GM12891 (cell line): ENCODE measurements at regions not wholly inside any gene's neighbourhood (a gene's known extent, or its start where the extent isn't known, plus 50 kb on each side); places are given as distances from the start of the nearest gene placed in this dataset.

Source experiments
- DNase-seq: peaks from one replicate; pipeline ENCODE4 v3.0.0; 2011; ENCODE audit warnings: low spot score; ENCODE audit not compliant: insufficient read length
- FAIRE-seq: peaks from 2 replicates; lab custom pipeline; 2011; peaks lifted over from hg19 to GRCh38; lab: Jason Lieb, UNC
- PAX5 ChIP-seq: IDR thresholded peaks from 2 replicates; pipeline ENCODE4 v1.6.1; 2011; ENCODE audit warnings: low read length, moderate library complexity, mild to moderate bottlenecking; ENCODE audit not compliant: insufficient read depth, severe bottlenecking
- POLR2A ChIP-seq: IDR thresholded peaks from 2 replicates; pipeline ENCODE4 v1.6.1; 2011; ENCODE audit warnings: low read depth, low read length, control low read depth
- POLR2AphosphoS5 ChIP-seq: IDR thresholded peaks from 2 replicates; pipeline ENCODE4 v1.6.1; 2011; ENCODE audit warnings: low read depth, low read length, control low read depth
- POU2F2 ChIP-seq: IDR thresholded peaks from 2 replicates; pipeline ENCODE4 v1.6.1; 2011; ENCODE audit warnings: low read depth, mild to moderate bottlenecking, control low read depth, low read length, moderate library complexity
- SPI1 ChIP-seq: IDR thresholded peaks from 2 replicates; pipeline ENCODE4 v1.6.1; 2011; ENCODE audit warnings: low read depth, low read length, control low read depth
- TAF1 ChIP-seq: IDR thresholded peaks from 2 replicates; pipeline ENCODE4 v1.6.1; 2011; ENCODE audit warnings: low read depth, low read length, control low read depth

- TF ChIP-seq POLR2A (no peak), PAX5 (no peak), TAF1 (no peak), POLR2AphosphoS5 (no peak), POU2F2 (no peak), SPI1 (no peak)
- FAIRE-seq = no peak
- DNase-seq = no peak
Observed at GRCh38 chr6:56904068-56904467, 50.8 kb upstream of the BEND6 start.

GRCh38 chr6:56902641-56903464 is 52.1 kb upstream of the BEND6 start:
- TF ChIP-seq TAF1 (no peak), POU2F2 (no peak), POLR2A (no peak), POLR2AphosphoS5 (no peak), PAX5 (no peak), SPI1 (no peak)
- FAIRE-seq (peak; percentile 9), DNase-seq (no peak)

- no peak for DNase-seq
- FAIRE-seq = no peak
- no peak for TF ChIP-seq PAX5
- TF ChIP-seq POU2F2 = no peak
- TF ChIP-seq SPI1 = no peak
- no peak for TF ChIP-seq POLR2AphosphoS5
- no peak for TF ChIP-seq POLR2A
- TF ChIP-seq TAF1 = no peak
Observed at GRCh38 chr6:56900784-56901183, 54.1 kb upstream of the BEND6 start.

GRCh38 chr6:56899753-56900152 is 55.2 kb upstream of the BEND6 start:
- FAIRE-seq (no peak), DNase-seq (no peak)
- TF ChIP-seq POU2F2 (no peak), SPI1 (no peak), POLR2A (no peak), POLR2AphosphoS5 (no peak), TAF1 (no peak), PAX5 (no peak)

- DNase-seq (no peak), FAIRE-seq (no peak)
- no peak for TF ChIP-seq POU2F2
- TF ChIP-seq PAX5 = no peak
- TF ChIP-seq POLR2A = no peak
- TF ChIP-seq POLR2AphosphoS5 = no peak
- no peak for TF ChIP-seq SPI1
- no peak for TF ChIP-seq TAF1
Observed at GRCh38 chr6:56899311-56899710, 55.6 kb upstream of the BEND6 start.

- TF ChIP-seq TAF1 = no peak
- no peak for TF ChIP-seq POLR2A
- no peak for TF ChIP-seq POLR2AphosphoS5
- no peak for TF ChIP-seq POU2F2
- no peak for TF ChIP-seq SPI1
- TF ChIP-seq PAX5 = no peak
- no peak for DNase-seq
- no peak for FAIRE-seq
Observed at GRCh38 chr6:56897789-56898529, 56.9 kb upstream of the BEND6 start.

GRCh38 chr6:56891754-56892153 is 63.2 kb upstream of the BEND6 start:
- no peak for FAIRE-seq
- no peak for TF ChIP-seq POLR2A
- no peak for TF ChIP-seq PAX5
- TF ChIP-seq TAF1 = no peak
- no peak for TF ChIP-seq POLR2AphosphoS5
- no peak for TF ChIP-seq SPI1
- no peak for DNase-seq

- peak; percentile 42 for DNase-seq
- TF ChIP-seq POU2F2 (peak; percentile 72), POLR2A (no peak), POLR2AphosphoS5 (no peak), PAX5 (no peak), SPI1 (no peak), TAF1 (no peak)
- peak; percentile 83 for FAIRE-seq
Observed at GRCh38 chr6:56890683-56891429, 64.1 kb upstream of the BEND6 start.

- DNase-seq (no peak), FAIRE-seq (no peak)
- no peak for TF ChIP-seq POU2F2
- no peak for TF ChIP-seq POLR2A
- TF ChIP-seq PAX5 = no peak
- no peak for TF ChIP-seq SPI1
- TF ChIP-seq POLR2AphosphoS5 = no peak
- TF ChIP-seq TAF1 = no peak
Observed at GRCh38 chr6:56890066-56890465, 64.8 kb upstream of the BEND6 start.

- no peak for FAIRE-seq
- TF ChIP-seq TAF1 (no peak), PAX5 (no peak), POLR2AphosphoS5 (no peak), SPI1 (no peak), POLR2A (no peak), POU2F2 (no peak)
Observed at GRCh38 chr6:56889492-56889891, 65.4 kb upstream of the BEND6 start.

More at GRCh38 chr6:56889492-56889891, 65.4 kb upstream of the BEND6 start:
- no peak for DNase-seq
